WTC11 (cell line): ENCODE measurements at regions not wholly inside any gene's neighbourhood (a gene's known extent, or its start where the extent isn't known, plus 50 kb on each side); places are given as distances from the start of the nearest gene placed in this dataset.

Experiments
- ATF2 ChIP-seq: sonication (generic); formaldehyde crosslinking; IDR thresholded peaks from 2 replicates; pipeline ENCODE4 v1.8.1; 2022; ENCODE audit warnings: low read depth, missing genetic modification reagents, borderline replicate concordance
- CTCF ChIP-seq: fragments of 200-600 bp; IDR thresholded peaks from 2 replicates; pipeline ENCODE4 v1.8.0; 2022; ENCODE audit warnings: antibody characterized with exemption
- ELF4 ChIP-seq: sonication (generic); formaldehyde crosslinking; IDR thresholded peaks from 2 replicates; pipeline ENCODE4 v1.8.1; 2022; ENCODE audit warnings: low read depth, mild to moderate bottlenecking, moderate library complexity, missing genetic modification reagents
- KAT7 ChIP-seq: sonication (generic); formaldehyde crosslinking; IDR thresholded peaks from 2 replicates; pipeline ENCODE4 v1.8.1; 2023; ENCODE audit warnings: missing genetic modification reagents, mild to moderate bottlenecking, borderline replicate concordance
- MAX ChIP-seq: sonication (generic); formaldehyde crosslinking; IDR thresholded peaks from 2 replicates; pipeline ENCODE4 v1.8.0; 2022; ENCODE audit warnings: mild to moderate bottlenecking, missing genetic modification reagents
- NFE2L1 ChIP-seq: sonication (generic); formaldehyde crosslinking; IDR thresholded peaks from 2 replicates; pipeline ENCODE4 v1.8.1; 2023; ENCODE audit warnings: missing genetic modification reagents
- NFYB ChIP-seq: sonication (generic); formaldehyde crosslinking; conservative IDR thresholded peaks from 2 replicates; pipeline ENCODE4 v1.8.0; 2022; ENCODE audit warnings: low read depth, missing genetic modification reagents
- SP1 ChIP-seq: sonication (generic); formaldehyde crosslinking; conservative IDR thresholded peaks from 2 replicates; pipeline ENCODE4 v1.8.1; 2022; ENCODE audit warnings: missing genetic modification reagents
- TF ChIP-seq, protein P1 (sequence below): sonication (generic); formaldehyde crosslinking; IDR thresholded peaks from 2 replicates; pipeline ENCODE4 v1.8.0; 2022; ENCODE audit warnings: mild to moderate bottlenecking, missing genetic modification reagents
- TF ChIP-seq, protein P2 (sequence below): sonication (generic); formaldehyde crosslinking; IDR thresholded peaks from 2 replicates; pipeline ENCODE4 v1.8.1; 2023; ENCODE audit warnings: mild to moderate bottlenecking, missing genetic modification reagents, borderline replicate concordance

DNA sequence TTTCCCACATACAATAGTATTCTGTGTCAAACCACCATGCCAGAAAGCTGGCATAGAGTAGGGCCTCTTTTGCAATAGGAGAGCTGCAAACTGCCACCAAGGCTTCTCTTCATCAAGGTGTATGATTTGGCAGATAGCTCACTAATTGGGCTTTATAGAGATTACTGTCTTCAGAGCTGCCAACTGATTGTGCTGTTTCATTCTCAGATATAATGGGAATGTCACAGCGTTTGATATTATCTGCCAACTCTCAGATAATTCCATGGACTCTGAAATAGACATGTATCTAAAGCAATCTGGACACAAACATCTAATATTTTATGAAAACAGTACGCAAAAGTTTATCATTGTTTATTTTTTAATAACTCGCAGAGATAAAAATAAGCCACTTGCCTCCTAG is 1289.1 kb downstream of the STIM2 start:
- no peak for TF ChIP-seq CTCF
- TF ChIP-seq NFE2L1 (CRISPR knock-in tag), result no peak
- no peak for TF ChIP-seq NFYB (CRISPR knock-in tag)
- no peak for TF ChIP-seq MAX (CRISPR knock-in tag)
- TF ChIP-seq KAT7 (CRISPR knock-in tag), result no peak
- TF ChIP-seq SP1 (CRISPR knock-in tag), result no peak
- TF ChIP-seq ELF4, result no peak
- TF ChIP-seq, protein P1, sequence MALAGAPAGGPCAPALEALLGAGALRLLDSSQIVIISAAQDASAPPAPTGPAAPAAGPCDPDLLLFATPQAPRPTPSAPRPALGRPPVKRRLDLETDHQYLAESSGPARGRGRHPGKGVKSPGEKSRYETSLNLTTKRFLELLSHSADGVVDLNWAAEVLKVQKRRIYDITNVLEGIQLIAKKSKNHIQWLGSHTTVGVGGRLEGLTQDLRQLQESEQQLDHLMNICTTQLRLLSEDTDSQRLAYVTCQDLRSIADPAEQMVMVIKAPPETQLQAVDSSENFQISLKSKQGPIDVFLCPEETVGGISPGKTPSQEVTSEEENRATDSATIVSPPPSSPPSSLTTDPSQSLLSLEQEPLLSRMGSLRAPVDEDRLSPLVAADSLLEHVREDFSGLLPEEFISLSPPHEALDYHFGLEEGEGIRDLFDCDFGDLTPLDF (CRISPR knock-in tag), result no peak
- TF ChIP-seq ATF2 (CRISPR knock-in tag), result no peak
- TF ChIP-seq, protein P2, sequence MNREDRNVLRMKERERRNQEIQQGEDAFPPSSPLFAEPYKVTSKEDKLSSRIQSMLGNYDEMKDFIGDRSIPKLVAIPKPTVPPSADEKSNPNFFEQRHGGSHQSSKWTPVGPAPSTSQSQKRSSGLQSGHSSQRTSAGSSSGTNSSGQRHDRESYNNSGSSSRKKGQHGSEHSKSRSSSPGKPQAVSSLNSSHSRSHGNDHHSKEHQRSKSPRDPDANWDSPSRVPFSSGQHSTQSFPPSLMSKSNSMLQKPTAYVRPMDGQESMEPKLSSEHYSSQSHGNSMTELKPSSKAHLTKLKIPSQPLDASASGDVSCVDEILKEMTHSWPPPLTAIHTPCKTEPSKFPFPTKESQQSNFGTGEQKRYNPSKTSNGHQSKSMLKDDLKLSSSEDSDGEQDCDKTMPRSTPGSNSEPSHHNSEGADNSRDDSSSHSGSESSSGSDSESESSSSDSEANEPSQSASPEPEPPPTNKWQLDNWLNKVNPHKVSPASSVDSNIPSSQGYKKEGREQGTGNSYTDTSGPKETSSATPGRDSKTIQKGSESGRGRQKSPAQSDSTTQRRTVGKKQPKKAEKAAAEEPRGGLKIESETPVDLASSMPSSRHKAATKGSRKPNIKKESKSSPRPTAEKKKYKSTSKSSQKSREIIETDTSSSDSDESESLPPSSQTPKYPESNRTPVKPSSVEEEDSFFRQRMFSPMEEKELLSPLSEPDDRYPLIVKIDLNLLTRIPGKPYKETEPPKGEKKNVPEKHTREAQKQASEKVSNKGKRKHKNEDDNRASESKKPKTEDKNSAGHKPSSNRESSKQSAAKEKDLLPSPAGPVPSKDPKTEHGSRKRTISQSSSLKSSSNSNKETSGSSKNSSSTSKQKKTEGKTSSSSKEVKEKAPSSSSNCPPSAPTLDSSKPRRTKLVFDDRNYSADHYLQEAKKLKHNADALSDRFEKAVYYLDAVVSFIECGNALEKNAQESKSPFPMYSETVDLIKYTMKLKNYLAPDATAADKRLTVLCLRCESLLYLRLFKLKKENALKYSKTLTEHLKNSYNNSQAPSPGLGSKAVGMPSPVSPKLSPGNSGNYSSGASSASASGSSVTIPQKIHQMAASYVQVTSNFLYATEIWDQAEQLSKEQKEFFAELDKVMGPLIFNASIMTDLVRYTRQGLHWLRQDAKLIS (CRISPR knock-in tag), result no peak
